ENCODE measurements at regions not wholly inside any gene's neighbourhood (a gene's known extent, or its start where the extent isn't known, plus 50 kb on each side); places are given as distances from the start of the nearest gene placed in this dataset.

GRCh38 chr4:170271723-170272122, 182.0 kb upstream of the AADAT start:
- ATAC-seq (no peak), DNase-seq (ENCODE audit: low read depth, low spot score) (no peak)
- POLR2A ChIA-PET, result no interaction called here
- Histone ChIP-seq H3K27ac (ENCODE audit: low read depth, low read length) (no peak overlapping the region), H3K9me2 (ENCODE audit: insufficient read depth) (no peaks in the 10 kb centered on the region; the same call in 1 of the 2 replicates), H4K20me1 (ENCODE audit: insufficient read depth) (no peaks in the 10 kb centered on the region), H3K79me2 (ENCODE audit: insufficient read depth, low read length) (no peaks in the 10 kb centered on the region), H3K36me3 (ENCODE audit: control insufficient read depth in 1 of 2, insufficient read depth in 2 of 2, low read length in 2 of 2) (no peaks in the 10 kb centered on the region), H3K4me3 (replicated peaks in 1 of 2; ENCODE audit: low read depth in 1 of 2, low read length in 2 of 2) (no peak overlapping the region), H3K4me2 (ENCODE audit: low read length) (no peak overlapping the region), H3K9ac (ENCODE audit: low read length) (no peak overlapping the region), H3K9me3 (ENCODE audit: control insufficient read depth in 1 of 2, insufficient read depth in 1 of 2, low read depth in 1 of 2, low read length in 2 of 2) (no peaks in the 10 kb centered on the region), H3K27me3 (ENCODE audit: insufficient read depth, low read length) (no peaks in the 10 kb centered on the region), H2AFZ (ENCODE audit: low read depth, low read length, poor library complexity, severe bottlenecking) (no peak overlapping the region), H3K4me1 (ENCODE audit: control insufficient read depth in 1 of 2, insufficient read depth in 2 of 2, low read length in 2 of 2) (no peaks in the 10 kb centered on the region)
- RAD21 ChIA-PET (ENCODE audit: low non-redundant PET in 1 of 2, low total read pairs in 2 of 2, uncharacterized antibody in 2 of 2, unreplicated experiment in 2 of 2), result no interaction called here
- intact Hi-C loops (cut with micrococcal nuclease), result no loop called here
- CTCF ChIA-PET, result no interaction called here
- no TSS peak for BruUV-seq (replicated peaks)
- TF ChIP-seq FOSL1 (IDR thresholded peaks at IDR 0.05; ENCODE audit: low read depth) (no peak), RAD21 (IDR thresholded peaks at IDR 0.05; ENCODE audit: low read depth) (no peak), JUND (IDR thresholded peaks at IDR 0.05) (no peak), EGR1 (IDR thresholded peaks at IDR 0.05; ENCODE audit: low read depth) (no peak), ZNF274 (IDR thresholded peaks at IDR 0.05; ENCODE audit: low read depth, low read length) (no peak), EZH2 (IDR thresholded peaks at IDR 0.05) (no peak), ATF3 (IDR thresholded peaks at IDR 0.05) (no peak), SIN3A (IDR thresholded peaks at IDR 0.05; ENCODE audit: low read depth) (no peak), YY1 (IDR thresholded peaks at IDR 0.05; ENCODE audit: extremely low read depth, insufficient replicate concordance, low read depth, low read length) (no peak), ZFX (IDR thresholded peaks at IDR 0.05) (no peak), EZH2phosphoT487 (IDR thresholded peaks at IDR 0.05; ENCODE audit: borderline replicate concordance) (no peak), POLR2A (IDR thresholded peaks at IDR 0.05; ENCODE audit: borderline replicate concordance, extremely low read depth, insufficient read depth, insufficient read length) (no peak), POLR2AphosphoS5 (IDR thresholded peaks at IDR 0.05; ENCODE audit: low read depth, low read length) (no peak), CEBPB (IDR thresholded peaks at IDR 0.05; ENCODE audit: low read depth) (no peak), MAX (IDR thresholded peaks at IDR 0.05) (no peak), SP1 (IDR thresholded peaks at IDR 0.05; ENCODE audit: low read depth) (no peak), SRF (IDR thresholded peaks at IDR 0.05; ENCODE audit: low read depth) (no peak)
- TF ChIP-seq, protein P1, sequence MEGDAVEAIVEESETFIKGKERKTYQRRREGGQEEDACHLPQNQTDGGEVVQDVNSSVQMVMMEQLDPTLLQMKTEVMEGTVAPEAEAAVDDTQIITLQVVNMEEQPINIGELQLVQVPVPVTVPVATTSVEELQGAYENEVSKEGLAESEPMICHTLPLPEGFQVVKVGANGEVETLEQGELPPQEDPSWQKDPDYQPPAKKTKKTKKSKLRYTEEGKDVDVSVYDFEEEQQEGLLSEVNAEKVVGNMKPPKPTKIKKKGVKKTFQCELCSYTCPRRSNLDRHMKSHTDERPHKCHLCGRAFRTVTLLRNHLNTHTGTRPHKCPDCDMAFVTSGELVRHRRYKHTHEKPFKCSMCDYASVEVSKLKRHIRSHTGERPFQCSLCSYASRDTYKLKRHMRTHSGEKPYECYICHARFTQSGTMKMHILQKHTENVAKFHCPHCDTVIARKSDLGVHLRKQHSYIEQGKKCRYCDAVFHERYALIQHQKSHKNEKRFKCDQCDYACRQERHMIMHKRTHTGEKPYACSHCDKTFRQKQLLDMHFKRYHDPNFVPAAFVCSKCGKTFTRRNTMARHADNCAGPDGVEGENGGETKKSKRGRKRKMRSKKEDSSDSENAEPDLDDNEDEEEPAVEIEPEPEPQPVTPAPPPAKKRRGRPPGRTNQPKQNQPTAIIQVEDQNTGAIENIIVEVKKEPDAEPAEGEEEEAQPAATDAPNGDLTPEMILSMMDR (IDR thresholded peaks at IDR 0.05 in 2 of 3, conservative IDR thresholded peaks at IDR 0.05 in 1 of 3; ENCODE audit: borderline replicate concordance in 1 of 3, insufficient read depth in 1 of 3, low read depth in 2 of 3, low read length in 2 of 3), result no peak
- TF ChIP-seq, protein P2, sequence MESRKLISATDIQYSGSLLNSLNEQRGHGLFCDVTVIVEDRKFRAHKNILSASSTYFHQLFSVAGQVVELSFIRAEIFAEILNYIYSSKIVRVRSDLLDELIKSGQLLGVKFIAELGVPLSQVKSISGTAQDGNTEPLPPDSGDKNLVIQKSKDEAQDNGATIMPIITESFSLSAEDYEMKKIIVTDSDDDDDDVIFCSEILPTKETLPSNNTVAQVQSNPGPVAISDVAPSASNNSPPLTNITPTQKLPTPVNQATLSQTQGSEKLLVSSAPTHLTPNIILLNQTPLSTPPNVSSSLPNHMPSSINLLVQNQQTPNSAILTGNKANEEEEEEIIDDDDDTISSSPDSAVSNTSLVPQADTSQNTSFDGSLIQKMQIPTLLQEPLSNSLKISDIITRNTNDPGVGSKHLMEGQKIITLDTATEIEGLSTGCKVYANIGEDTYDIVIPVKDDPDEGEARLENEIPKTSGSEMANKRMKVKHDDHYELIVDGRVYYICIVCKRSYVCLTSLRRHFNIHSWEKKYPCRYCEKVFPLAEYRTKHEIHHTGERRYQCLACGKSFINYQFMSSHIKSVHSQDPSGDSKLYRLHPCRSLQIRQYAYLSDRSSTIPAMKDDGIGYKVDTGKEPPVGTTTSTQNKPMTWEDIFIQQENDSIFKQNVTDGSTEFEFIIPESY (IDR thresholded peaks at IDR 0.05; ENCODE audit: extremely low read depth, insufficient replicate concordance, low read length), result no peak
- TF ChIP-seq, protein P3, sequence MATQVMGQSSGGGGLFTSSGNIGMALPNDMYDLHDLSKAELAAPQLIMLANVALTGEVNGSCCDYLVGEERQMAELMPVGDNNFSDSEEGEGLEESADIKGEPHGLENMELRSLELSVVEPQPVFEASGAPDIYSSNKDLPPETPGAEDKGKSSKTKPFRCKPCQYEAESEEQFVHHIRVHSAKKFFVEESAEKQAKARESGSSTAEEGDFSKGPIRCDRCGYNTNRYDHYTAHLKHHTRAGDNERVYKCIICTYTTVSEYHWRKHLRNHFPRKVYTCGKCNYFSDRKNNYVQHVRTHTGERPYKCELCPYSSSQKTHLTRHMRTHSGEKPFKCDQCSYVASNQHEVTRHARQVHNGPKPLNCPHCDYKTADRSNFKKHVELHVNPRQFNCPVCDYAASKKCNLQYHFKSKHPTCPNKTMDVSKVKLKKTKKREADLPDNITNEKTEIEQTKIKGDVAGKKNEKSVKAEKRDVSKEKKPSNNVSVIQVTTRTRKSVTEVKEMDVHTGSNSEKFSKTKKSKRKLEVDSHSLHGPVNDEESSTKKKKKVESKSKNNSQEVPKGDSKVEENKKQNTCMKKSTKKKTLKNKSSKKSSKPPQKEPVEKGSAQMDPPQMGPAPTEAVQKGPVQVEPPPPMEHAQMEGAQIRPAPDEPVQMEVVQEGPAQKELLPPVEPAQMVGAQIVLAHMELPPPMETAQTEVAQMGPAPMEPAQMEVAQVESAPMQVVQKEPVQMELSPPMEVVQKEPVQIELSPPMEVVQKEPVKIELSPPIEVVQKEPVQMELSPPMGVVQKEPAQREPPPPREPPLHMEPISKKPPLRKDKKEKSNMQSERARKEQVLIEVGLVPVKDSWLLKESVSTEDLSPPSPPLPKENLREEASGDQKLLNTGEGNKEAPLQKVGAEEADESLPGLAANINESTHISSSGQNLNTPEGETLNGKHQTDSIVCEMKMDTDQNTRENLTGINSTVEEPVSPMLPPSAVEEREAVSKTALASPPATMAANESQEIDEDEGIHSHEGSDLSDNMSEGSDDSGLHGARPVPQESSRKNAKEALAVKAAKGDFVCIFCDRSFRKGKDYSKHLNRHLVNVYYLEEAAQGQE (IDR thresholded peaks at IDR 0.05; ENCODE audit: low read depth), result no peak
